LoVo (cell line): ENCODE measurements at regions not wholly inside any gene's neighbourhood (a gene's known extent, or its start where the extent isn't known, plus 50 kb on each side); places are given as distances from the start of the nearest gene placed in this dataset.
A peak's percentile ranks its signal among the peaks of the same experiment; 100 is the strongest.

Source experiments
- DNase-seq: peaks from one replicate; pipeline ENCODE4 v3.0.0-alpha.2; 2016; ENCODE audit warnings: low spot score

GRCh38 chr4:178275671-178276360 is 833.6 kb upstream of the AGA start:
- DNase-seq, result no peak

- DNase-seq, result no peak
These were observed 838.1 kb upstream of the AGA start for GRCh38 chr4:178280362-178280761.

GRCh38 chr4:178288462-178288861 is 846.2 kb upstream of the AGA start:
- no peak for DNase-seq

GRCh38 chr4:178293601-178294000 is 851.4 kb upstream of the AGA start:
- DNase-seq, result no peak

- no peak for DNase-seq
These were observed 854.4 kb upstream of the AGA start for GRCh38 chr4:178296669-178297068.

- DNase-seq, result no peak
These were observed 864.3 kb upstream of the AGA start for GRCh38 chr4:178306565-178306964.

- DNase-seq, result no peak
These were observed 867.7 kb upstream of the AGA start for GRCh38 chr4:178309890-178310289.

GRCh38 chr4:178311997-178312396 is 869.8 kb upstream of the AGA start:
- peak; percentile 11 for DNase-seq

- no peak for DNase-seq
These were observed 872.0 kb upstream of the AGA start for GRCh38 chr4:178314287-178314686.

GRCh38 chr4:178316211-178316610 is 874.0 kb upstream of the AGA start:
- no peak for DNase-seq

- DNase-seq, result no peak
These were observed 877.8 kb upstream of the AGA start for GRCh38 chr4:178320003-178320402.

GRCh38 chr4:178322524-178323183 is 880.4 kb upstream of the AGA start:
- no peak for DNase-seq

- no peak for DNase-seq
These were observed 887.1 kb upstream of the AGA start for GRCh38 chr4:178329226-178329872.

- DNase-seq, result no peak
These were observed 891.1 kb upstream of the AGA start for GRCh38 chr4:178333355-178333754.

GRCh38 chr4:178339769-178340168 is 897.5 kb upstream of the AGA start:
- DNase-seq, result no peak

GRCh38 chr4:178340468-178340867 is 898.2 kb upstream of the AGA start:
- DNase-seq, result no peak

- DNase-seq, result no peak
These were observed 901.9 kb upstream of the AGA start for GRCh38 chr4:178344096-178344495.

- no peak for DNase-seq
These were observed 904.9 kb upstream of the AGA start for GRCh38 chr4:178347111-178347510.

GRCh38 chr4:178349601-178350000 is 907.4 kb upstream of the AGA start:
- DNase-seq, result no peak

GRCh38 chr4:178351185-178351584 is 908.9 kb upstream of the AGA start:
- no peak for DNase-seq

GRCh38 chr4:178356725-178357124 is 914.5 kb upstream of the AGA start:
- no peak for DNase-seq

GRCh38 chr4:178385481-178385880 is 943.2 kb upstream of the AGA start:
- no peak for DNase-seq

- no peak for DNase-seq
These were observed 945.5 kb upstream of the AGA start for GRCh38 chr4:178387756-178388155.
